NK-92 (cell line): ENCODE measurements at regions not wholly inside any gene's neighbourhood (a gene's known extent, or its start where the extent isn't known, plus 50 kb on each side); places are given as distances from the start of the nearest gene placed in this dataset.
"Not testable (repeated sequence)": the region's sequence is repeated elsewhere in the genome, so short reads cannot be mapped to it uniquely, and the experiment has no call there.

Experiments used
- DNase-seq: peaks from one replicate; lab custom pipeline; 2025; ENCODE audit not compliant: unreplicated experiment; lab: John Stamatoyannopoulos, UW

- DNase-seq, result no peak
Observed at GRCh38 chr19:28066161-28066560, 1146.8 kb downstream of the UQCRFS1 start.

- no peak for DNase-seq
Observed at GRCh38 chr19:28065026-28065425, 1147.9 kb downstream of the UQCRFS1 start.

- no peak for DNase-seq
Observed at GRCh38 chr19:28063702-28064101, 1149.2 kb downstream of the UQCRFS1 start.

GRCh38 chr19:28061111-28061510, 1151.8 kb downstream of the UQCRFS1 start:
- DNase-seq, result no peak

GRCh38 chr19:28057026-28057425, 1155.9 kb downstream of the UQCRFS1 start:
- not testable (repeated sequence) for DNase-seq

- no peak for DNase-seq
Observed at GRCh38 chr19:28051047-28051446, 1161.9 kb downstream of the UQCRFS1 start.

- no peak for DNase-seq
Observed at GRCh38 chr19:28049875-28050274, 1163.1 kb downstream of the UQCRFS1 start.

GRCh38 chr19:28046932-28047331, 1166.0 kb downstream of the UQCRFS1 start:
- no peak for DNase-seq

GRCh38 chr19:28045621-28046020, 1167.3 kb downstream of the UQCRFS1 start:
- no peak for DNase-seq

GRCh38 chr19:28044477-28044876, 1168.5 kb downstream of the UQCRFS1 start:
- DNase-seq, result no peak

- DNase-seq, result no peak
Observed at GRCh38 chr19:28042516-28042915, 1170.4 kb downstream of the UQCRFS1 start.

GRCh38 chr19:28039677-28040381, 1173.1 kb downstream of the UQCRFS1 start:
- no peak for DNase-seq

GRCh38 chr19:28037186-28037585, 1175.8 kb downstream of the UQCRFS1 start:
- DNase-seq, result no peak

- no peak for DNase-seq
Observed at GRCh38 chr19:28036486-28036885, 1176.5 kb downstream of the UQCRFS1 start.

GRCh38 chr19:28034936-28035335, 1178.0 kb downstream of the UQCRFS1 start:
- DNase-seq, result no peak

- no peak for DNase-seq
Observed at GRCh38 chr19:28028881-28029444, 1184.0 kb downstream of the UQCRFS1 start.

- DNase-seq, result no peak
Observed at GRCh38 chr19:28027116-28027515, 1185.8 kb downstream of the UQCRFS1 start.

- DNase-seq, result no peak
Observed at GRCh38 chr19:28026636-28027035, 1186.3 kb downstream of the UQCRFS1 start.

GRCh38 chr19:28024920-28025319, 1188.0 kb downstream of the UQCRFS1 start:
- no peak for DNase-seq

- DNase-seq, result no peak
Observed at GRCh38 chr19:28023064-28023463, 1189.9 kb downstream of the UQCRFS1 start.

GRCh38 chr19:28022506-28022905, 1190.4 kb downstream of the UQCRFS1 start:
- no peak for DNase-seq

GRCh38 chr19:28021259-28022185, 1191.4 kb downstream of the UQCRFS1 start:
- DNase-seq, result no peak
